H1 (cell line): ENCODE measurements at regions not wholly inside any gene's neighbourhood (a gene's known extent, or its start where the extent isn't known, plus 50 kb on each side); places are given as distances from the start of the nearest gene placed in this dataset.

ENCODE experiments used
- CTCF ChIA-PET: fragments of 300-600 bp; sonication (Branson Sonifier 250); formaldehyde crosslinking; loops from one replicate; lab custom pipeline; 2021; ENCODE audit not compliant: partially characterized antibody; lab: Charles Lee
- POLR2A ChIA-PET: fragments of 300-600 bp; sonication (Branson Sonifier 250); formaldehyde crosslinking; loops from one replicate; lab custom pipeline; 2021; ENCODE audit warnings: inconsistent platforms; ENCODE audit not compliant: partially characterized antibody; lab: Charles Lee
- DNase-seq, 2 experiments: peaks; one replicate each; pipeline versions ENCODE4 v3.0.0 to v3.0.0-alpha.2; 2010 to 2022; ENCODE audit warnings: low spot score in 2 of 2, low read depth in 1 of 2, mixed read lengths in 1 of 2
- FAIRE-seq: peaks from 2 replicates; lab custom pipeline; 2011; peaks lifted over from hg19 to GRCh38; lab: Jason Lieb, UNC
- H2AFZ ChIP-seq: 2 replicates; pipeline ENCODE4 v1.8.1; 2012; ENCODE audit warnings: low read length, inconsistent platforms
- H2AK5ac ChIP-seq: 2 replicates; pipeline ENCODE4 v1.6.1; 2013; ENCODE audit warnings: low read depth, low read length
- H2BK120ac ChIP-seq: replicated peaks from 2 replicates; pipeline ENCODE3; 2013; ENCODE audit warnings: low read depth, low read length, inconsistent platforms
- H2BK12ac ChIP-seq: 2 replicates; pipeline ENCODE4 v1.6.1; 2013; ENCODE audit warnings: low read depth, low read length
- H2BK15ac ChIP-seq: 2 replicates; pipeline ENCODE4 v1.6.1; 2013; ENCODE audit warnings: low read length
- H2BK20ac ChIP-seq: 2 replicates; pipeline ENCODE4 v1.6.1; 2013; ENCODE audit warnings: low read length
- H2BK5ac ChIP-seq: 2 replicates; pipeline ENCODE4 v1.6.1; 2013; ENCODE audit warnings: low read depth, low read length
- H3K14ac ChIP-seq: 2 replicates; pipeline ENCODE4 v1.6.1; 2013; ENCODE audit warnings: inconsistent platforms; ENCODE audit not compliant: insufficient read length
- H3K18ac ChIP-seq: 2 replicates; pipeline ENCODE4 v1.6.1; 2013; ENCODE audit warnings: low read length; ENCODE audit errors: extremely low read depth
- H3K23ac ChIP-seq: 2 replicates; pipeline ENCODE4 v1.6.1; 2013; ENCODE audit warnings: inconsistent platforms; ENCODE audit not compliant: insufficient read length
- H3K23me2 ChIP-seq: 2 replicates; pipeline ENCODE4 v1.6.1; 2013; ENCODE audit warnings: low read depth, low read length
- H3K27ac ChIP-seq: 2 replicates; pipeline ENCODE4 v1.6.1; 2011; ENCODE audit warnings: low read depth, low read length, inconsistent platforms
- H3K27me3 ChIP-seq, 4 experiments: replicated peaks in 1 of 4; 1 replicate in 1 of 4; 2 replicates in 3 of 4; pipeline versions ENCODE4 v1.6.1 to v1.8.1; 2011 to 2013; ENCODE audit warnings: low read length in 3 of 4, mild to moderate bottlenecking in 3 of 4, inconsistent platforms in 2 of 4, mixed read lengths in 2 of 4, moderate library complexity in 1 of 4; ENCODE audit not compliant: control insufficient read depth in 3 of 4, insufficient read depth in 3 of 4; ENCODE audit errors: extremely low read depth in 1 of 4
- H3K36me3 ChIP-seq, 4 experiments: 2 replicates each; pipeline versions ENCODE4 v1.6.1 to v1.8.1; 2011 to 2013; ENCODE audit warnings: mild to moderate bottlenecking in 4 of 4, low read length in 3 of 4, moderate library complexity in 2 of 4, control low read depth in 1 of 4, inconsistent platforms in 1 of 4; ENCODE audit not compliant: insufficient read depth in 4 of 4, control insufficient read depth in 2 of 4
- H3K4ac ChIP-seq: replicated peaks from 2 replicates; pipeline ENCODE3; 2013; ENCODE audit warnings: low read length, low read depth, mixed read lengths, inconsistent platforms; ENCODE audit not compliant: insufficient read length
- H3K4me1 ChIP-seq, 4 experiments: replicated peaks in 1 of 4; 1 replicate in 1 of 4; 2 replicates in 3 of 4; pipeline versions ENCODE4 v1.6.1 to v1.8.1; 2011 to 2013; ENCODE audit warnings: low read length in 3 of 4, inconsistent platforms in 2 of 4, mixed read lengths in 1 of 4; ENCODE audit not compliant: insufficient read depth in 4 of 4, control insufficient read depth in 3 of 4
- H3K4me2 ChIP-seq, 2 experiments: 2 replicates each; pipeline versions ENCODE4 v1.6.1 to v1.8.1; 2011 to 2013; ENCODE audit warnings: low read depth in 2 of 2, low read length in 2 of 2, control low read depth in 1 of 2, inconsistent platforms in 1 of 2, mild to moderate bottlenecking in 1 of 2; ENCODE audit not compliant: insufficient read depth in 1 of 2
- H3K4me3 ChIP-seq, 4 experiments: fragments of 200-600, 300-600 bp in 1 of 4; sonication (generic), shearing (Covaris generic), sonication (Bioruptor Twin) in 1 of 4; 2 replicates each; pipeline versions ENCODE4 v1.5.1 to v1.8.1; 2011 to 2016; ENCODE audit warnings: low read length in 4 of 4, low read depth in 3 of 4, control low read depth in 2 of 4, inconsistent platforms in 2 of 4, mild to moderate bottlenecking in 2 of 4, mixed read lengths in 1 of 4, moderate library complexity in 1 of 4; ENCODE audit not compliant: insufficient read depth in 2 of 4; ENCODE audit errors: extremely low read depth in 1 of 4
- H3K56ac ChIP-seq: replicated peaks from 2 replicates; pipeline ENCODE3; 2013; ENCODE audit warnings: low read depth, mild to moderate bottlenecking, mixed read lengths, low read length, inconsistent platforms; ENCODE audit not compliant: insufficient read length
- H3K79me1 ChIP-seq: 2 replicates; pipeline ENCODE4 v1.6.1; 2013; ENCODE audit warnings: low read depth, low read length, control low read depth
- H3K79me2 ChIP-seq, 2 experiments: 2 replicates each; pipeline versions ENCODE4 v1.6.1 to v1.8.1; 2012 to 2013; ENCODE audit warnings: low read length in 2 of 2, mild to moderate bottlenecking in 2 of 2, inconsistent platforms in 1 of 2; ENCODE audit not compliant: insufficient read depth in 2 of 2, control insufficient read depth in 1 of 2
- H3K9ac ChIP-seq, 4 experiments: replicated peaks in 1 of 4; 1 replicate in 1 of 4; 2 replicates in 3 of 4; pipeline versions ENCODE4 v1.6.1 to v1.8.1; 2011 to 2013; ENCODE audit warnings: low read depth in 3 of 4, low read length in 3 of 4, control low read depth in 2 of 4, mild to moderate bottlenecking in 2 of 4, moderate library complexity in 2 of 4, inconsistent platforms in 1 of 4; ENCODE audit errors: extremely low read depth in 1 of 4
- H3K9me3 ChIP-seq, 2 experiments: 2 replicates each; pipeline versions ENCODE4 v1.6.1 to v1.8.1; 2012 to 2013; ENCODE audit warnings: mild to moderate bottlenecking in 2 of 2, moderate library complexity in 2 of 2, control low read depth in 1 of 2, inconsistent platforms in 1 of 2, low read depth in 1 of 2, low read length in 1 of 2, mixed read lengths in 1 of 2; ENCODE audit not compliant: insufficient read depth in 2 of 2
- H4K20me1 ChIP-seq, 2 experiments: replicated peaks in 1 of 2; 2 replicates each; pipeline versions ENCODE3 to v1.8.1; 2011 to 2013; ENCODE audit warnings: inconsistent platforms in 2 of 2, low read length in 2 of 2, mild to moderate bottlenecking in 1 of 2; ENCODE audit not compliant: insufficient read depth in 2 of 2, control insufficient read depth in 1 of 2
- H4K5ac ChIP-seq: 2 replicates; pipeline ENCODE4 v1.6.1; 2013; ENCODE audit warnings: low read length, low read depth, mixed read lengths, inconsistent platforms; ENCODE audit not compliant: insufficient read length
- H4K8ac ChIP-seq: 2 replicates; pipeline ENCODE4 v1.8.0; 2013; ENCODE audit warnings: mild to moderate bottlenecking, moderate library complexity, low read length, inconsistent platforms; ENCODE audit not compliant: insufficient read depth; ENCODE audit errors: extremely low read depth
- H4K91ac ChIP-seq: replicated peaks from 2 replicates; pipeline ENCODE3; 2013; ENCODE audit warnings: low read length, mixed read lengths, inconsistent platforms; ENCODE audit not compliant: insufficient read length
- ASH2L ChIP-seq: fragments of 200-600, 300-600 bp; sonication (generic); IDR thresholded peaks from one replicate; pipeline ENCODE4 v1.7.1; 2017; ENCODE audit warnings: low read length
- BACH1 ChIP-seq: IDR thresholded peaks from 2 replicates; pipeline ENCODE4 v1.6.1; 2012; ENCODE audit warnings: low read length, improper control_type of control experiment
- CBX8 ChIP-seq: fragments of 300-800, 300-1000 bp; sonication (generic); IDR thresholded peaks from 2 replicates; pipeline ENCODE4 v1.7.1; 2016; ENCODE audit warnings: low read depth, low read length, borderline replicate concordance
- CHD2 ChIP-seq: IDR thresholded peaks from 2 replicates; pipeline ENCODE4 v1.6.1; 2012; ENCODE audit warnings: low read length, improper control_type of control experiment
- CTBP2 ChIP-seq: IDR thresholded peaks from 2 replicates; pipeline ENCODE4 v1.7.0; 2011; ENCODE audit warnings: borderline replicate concordance, mild to moderate bottlenecking, moderate library complexity, mixed read lengths, low read length; ENCODE audit not compliant: insufficient read depth, insufficient read length
- KDM1A ChIP-seq: fragments of 200-600, 300-600 bp; sonication (generic); IDR thresholded peaks from 2 replicates; pipeline ENCODE4 v1.7.1; 2016; ENCODE audit warnings: mild to moderate bottlenecking, low read length, borderline replicate concordance
- PHF8 ChIP-seq: fragments of 200-600 bp; sonication (generic); conservative IDR thresholded peaks from 2 replicates; pipeline ENCODE4 v1.7.1; 2012; ENCODE audit warnings: low read depth, mild to moderate bottlenecking, inconsistent platforms, low read length, moderate library complexity
- SIX5 ChIP-seq: IDR thresholded peaks from 2 replicates; pipeline ENCODE4 v1.6.1; 2011; ENCODE audit warnings: mild to moderate bottlenecking, low read depth, low read length
- SP4 ChIP-seq: IDR thresholded peaks from 2 replicates; pipeline ENCODE4 v1.6.1; 2012; ENCODE audit warnings: low read length, inconsistent platforms
- TCF12 ChIP-seq: IDR thresholded peaks from 2 replicates; pipeline ENCODE4 v1.6.1; 2011; ENCODE audit warnings: low read depth, mild to moderate bottlenecking, low read length
- WGBS, 2 experiments: shearing (Covaris generic) in 1 of 2; methylation state at CpG; one replicate each; pipeline versions ENCODE4 v1.1.6 to v1.1.7; 2013 to 2015; ENCODE audit warnings: low lambda C conversion rate in 2 of 2, mixed read lengths in 2 of 2, inconsistent platforms in 1 of 2, low coverage in 1 of 2, missing lambda C conversion rate in 1 of 2; ENCODE audit not compliant: insufficient replicate concordance in 2 of 2, insufficient coverage in 1 of 2, insufficient read length in 1 of 2; ENCODE audit errors: extremely low coverage in 1 of 2, missing lambda C conversion rate in 1 of 2; 5-methylcytosine and 5-hydroxymethylcytosine counted together
- TF ChIP-seq, protein P1 (sequence below): IDR thresholded peaks from 2 replicates; pipeline ENCODE4 v1.6.1; 2012; ENCODE audit warnings: low read length, inconsistent platforms

DNA sequence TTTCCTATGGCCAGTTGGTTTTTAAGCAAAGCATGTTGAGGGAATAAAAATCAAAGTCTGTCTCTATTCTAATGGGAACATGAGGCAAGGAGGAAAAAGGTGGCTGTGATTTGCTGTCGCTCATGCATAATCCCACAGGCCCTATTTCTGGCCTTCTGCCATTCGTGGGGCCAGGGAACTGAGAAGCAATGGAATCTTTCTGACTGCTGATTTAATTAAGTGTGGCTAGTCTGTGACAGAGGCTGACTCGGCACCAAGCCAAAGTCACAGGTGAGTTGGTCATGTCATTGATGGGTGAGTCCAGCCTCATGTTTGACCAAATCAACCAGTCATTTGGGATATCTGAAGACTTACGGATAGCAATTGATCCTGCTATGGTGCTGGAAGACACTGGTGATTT is 429.3 kb upstream of the CADM1 start:
- no peak overlapping the region for H3K23ac ChIP-seq
- H3K9ac ChIP-seq = no peak overlapping the region
- ChIA-PET CTCF (no interaction called here), POLR2A (no interaction called here)
- H3K9me3 ChIP-seq = no peaks in the 10 kb centered on the region
- H4K91ac ChIP-seq = no peak overlapping the region
- H3K18ac ChIP-seq = no peak overlapping the region
- H3K56ac ChIP-seq = no peak overlapping the region
- H3K36me3 ChIP-seq = no peaks in the 10 kb centered on the region
- 88% methylated on average over 4 of the region's 4 CpGs; no CpG with 5 or more reads in 1 of the 2 experiments for WGBS, 2 experiments
- no peak overlapping the region for H3K4ac ChIP-seq
- H4K8ac ChIP-seq = no peak overlapping the region
- no peak for TF ChIP-seq SIX5
- TF ChIP-seq CHD2 = no peak
- no peak for TF ChIP-seq TCF12
- no peak for TF ChIP-seq BACH1
- no peak for TF ChIP-seq PHF8
- TF ChIP-seq KDM1A = no peak
- no peak for TF ChIP-seq SP4
- no peak for TF ChIP-seq ASH2L
- TF ChIP-seq, protein P1, sequence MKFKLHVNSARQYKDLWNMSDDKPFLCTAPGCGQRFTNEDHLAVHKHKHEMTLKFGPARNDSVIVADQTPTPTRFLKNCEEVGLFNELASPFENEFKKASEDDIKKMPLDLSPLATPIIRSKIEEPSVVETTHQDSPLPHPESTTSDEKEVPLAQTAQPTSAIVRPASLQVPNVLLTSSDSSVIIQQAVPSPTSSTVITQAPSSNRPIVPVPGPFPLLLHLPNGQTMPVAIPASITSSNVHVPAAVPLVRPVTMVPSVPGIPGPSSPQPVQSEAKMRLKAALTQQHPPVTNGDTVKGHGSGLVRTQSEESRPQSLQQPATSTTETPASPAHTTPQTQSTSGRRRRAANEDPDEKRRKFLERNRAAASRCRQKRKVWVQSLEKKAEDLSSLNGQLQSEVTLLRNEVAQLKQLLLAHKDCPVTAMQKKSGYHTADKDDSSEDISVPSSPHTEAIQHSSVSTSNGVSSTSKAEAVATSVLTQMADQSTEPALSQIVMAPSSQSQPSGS = no peak
- TF ChIP-seq CBX8 = no peak
- no peak for TF ChIP-seq CTBP2
- no peak overlapping the region for H2BK20ac ChIP-seq
- H2BK12ac ChIP-seq = no peak overlapping the region
- no peak overlapping the region for H4K5ac ChIP-seq
- H2BK120ac ChIP-seq = no peak overlapping the region
- H2BK15ac ChIP-seq = no peak overlapping the region
- H3K27me3 ChIP-seq = no peaks in the 10 kb centered on the region
- H2AK5ac ChIP-seq = no peak overlapping the region
- no peaks in the 10 kb centered on the region for H3K23me2 ChIP-seq
- DNase-seq (no peak), FAIRE-seq (no peak)
- H3K79me1 ChIP-seq = no peaks in the 10 kb centered on the region
- peaks cover 0 to 10% (median 4%) of the 10 kb centered on the region in 4 experiments; a peak in 4 of 7 replicates for H3K4me1 ChIP-seq
- H3K14ac ChIP-seq = no peak overlapping the region
- no peak overlapping the region for H3K4me2 ChIP-seq
- no peaks in the 10 kb centered on the region for H3K79me2 ChIP-seq
- H3K4me3 ChIP-seq = no peak overlapping the region
- H2AFZ ChIP-seq = no peak overlapping the region
- no peaks in the 10 kb centered on the region for H4K20me1 ChIP-seq
- no peak overlapping the region for H3K27ac ChIP-seq
- H2BK5ac ChIP-seq = no peak overlapping the region
